ENCODE measurements at regions not wholly inside any gene's neighbourhood (a gene's known extent, or its start where the extent isn't known, plus 50 kb on each side); places are given as distances from the start of the nearest gene placed in this dataset.

- no peak for DNase-seq (ENCODE audit: low read depth)
Measured at GRCh38 chr1:231108516-231109302, 53.1 kb upstream of the TRIM67 start.

DNA sequence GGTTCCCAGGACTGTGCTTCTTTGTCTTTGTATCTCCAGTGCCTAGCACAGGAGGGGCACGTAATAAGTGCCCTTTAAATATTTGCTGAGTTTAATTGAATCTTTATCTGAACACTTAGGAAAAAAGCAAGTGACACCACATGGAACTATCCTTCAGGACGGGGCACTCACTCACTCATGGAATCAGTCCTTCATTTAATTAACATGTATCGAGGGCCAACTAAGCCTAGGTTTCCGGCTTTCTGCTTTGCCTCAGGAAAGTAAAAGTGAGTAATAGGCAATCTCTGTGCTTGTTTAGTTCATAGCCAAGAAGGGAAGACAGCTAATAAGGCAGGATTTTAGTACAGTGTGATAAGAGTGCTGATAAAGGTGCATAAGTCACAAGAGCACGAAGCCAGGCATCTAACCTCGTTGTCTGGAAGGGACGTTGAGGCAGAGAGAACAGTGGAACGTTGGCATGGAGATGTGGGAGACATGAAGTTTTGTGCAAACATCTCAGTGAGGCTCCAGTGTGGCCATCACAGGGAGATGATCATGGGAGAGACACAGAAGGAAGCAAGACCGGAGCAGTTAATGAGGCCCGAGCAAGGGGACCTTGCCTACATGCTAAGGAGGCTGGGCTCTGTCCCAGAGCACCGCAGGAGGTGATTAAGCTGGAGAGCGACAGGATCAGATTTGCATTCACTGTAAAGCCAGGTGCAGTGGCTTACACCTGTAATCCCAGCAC, 54.1 kb upstream of the TRIM67 start:
- no peak for DNase-seq (ENCODE audit: low read depth)

DNA sequence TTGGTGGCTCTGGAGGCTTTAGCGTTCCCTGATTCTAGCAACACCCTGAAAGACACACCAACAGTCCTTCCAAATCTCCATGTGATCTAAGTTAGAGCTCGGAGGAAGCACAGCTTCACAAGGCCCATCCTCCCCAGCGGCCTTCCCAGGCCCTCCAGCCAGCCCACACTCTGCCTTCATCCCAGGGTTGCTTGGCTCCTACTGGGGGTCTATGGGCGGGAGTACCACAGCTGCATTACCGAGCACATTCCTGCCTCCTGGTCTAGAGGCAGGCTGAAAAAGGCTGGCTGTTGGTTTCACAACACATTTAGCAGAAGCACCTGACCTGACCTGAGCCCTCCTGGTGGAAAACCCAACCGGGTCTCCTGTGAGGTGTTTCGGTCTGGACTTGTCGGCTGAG, 54.7 kb upstream of the TRIM67 start:
- DNase-seq (ENCODE audit: low read depth) = no peak

DNA sequence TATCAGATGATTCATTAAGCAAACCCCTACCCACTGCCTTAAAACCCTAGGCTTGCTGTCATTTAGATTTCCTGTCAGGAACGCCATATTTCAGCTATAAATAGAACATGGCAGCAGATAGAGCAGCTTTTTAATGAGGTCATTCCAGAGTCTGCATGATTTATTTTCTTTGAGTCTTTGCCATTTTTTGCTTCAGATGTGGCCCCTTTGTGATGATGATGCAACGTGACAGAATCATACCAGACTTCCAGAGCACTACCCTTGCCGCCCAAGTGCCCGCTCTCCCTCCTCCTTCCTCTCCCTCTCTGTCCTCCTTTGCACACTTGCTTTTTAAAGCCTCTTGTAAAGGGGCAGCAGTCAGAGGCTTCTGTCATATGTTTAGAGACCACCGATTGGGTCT, 55.5 kb upstream of the TRIM67 start:
- DNase-seq (ENCODE audit: low read depth) = no peak

DNA sequence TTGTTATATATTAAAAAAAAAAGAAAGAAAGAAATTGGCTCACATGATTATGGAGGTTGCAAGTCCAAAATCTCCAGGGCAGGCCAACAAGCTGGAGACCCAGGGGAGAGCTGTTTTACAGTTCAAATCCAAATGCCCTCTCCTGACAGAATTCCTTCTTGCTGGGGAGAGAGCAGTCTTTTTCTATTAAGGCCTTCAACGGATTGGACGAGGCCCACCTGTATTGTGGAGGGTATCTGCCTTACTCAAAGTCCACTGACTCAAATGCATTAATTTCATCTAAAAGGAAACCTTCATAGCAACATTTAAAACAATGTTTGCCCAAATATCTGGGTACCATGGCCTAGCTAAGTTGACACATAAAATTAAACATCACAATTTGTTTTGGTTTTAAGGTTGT, 56.9 kb upstream of the TRIM67 start:
- no peak for DNase-seq (ENCODE audit: low read depth)

GRCh38 chr1:231103961-231104360, 57.9 kb upstream of the TRIM67 start:
- no peak for DNase-seq (ENCODE audit: low read depth)

GRCh38 chr1:231099996-231100767, 60.1 kb upstream of the FAM89A start:
- no peak for DNase-seq (ENCODE audit: low read depth)

DNA sequence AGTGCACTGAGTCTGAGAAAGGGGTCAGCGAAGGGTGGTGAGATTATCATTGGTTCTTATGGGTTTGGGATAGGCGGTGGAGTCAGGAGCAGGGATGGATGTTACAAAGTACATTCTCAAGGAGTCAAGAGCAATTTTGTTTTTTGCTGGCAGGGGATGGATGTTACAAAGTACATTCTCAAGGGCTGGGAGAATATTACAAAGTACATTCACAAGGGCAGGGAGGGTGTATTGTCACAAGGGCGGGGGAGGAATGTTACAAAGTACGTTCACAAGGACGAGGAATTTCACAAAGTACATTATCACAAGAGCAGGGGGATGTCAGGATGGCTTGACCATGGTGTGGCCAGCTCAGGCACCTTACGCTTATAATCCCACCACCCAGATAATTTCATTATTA, 59.3 kb upstream of the FAM89A start:
- DNase-seq (ENCODE audit: low read depth) = no peak

DNA sequence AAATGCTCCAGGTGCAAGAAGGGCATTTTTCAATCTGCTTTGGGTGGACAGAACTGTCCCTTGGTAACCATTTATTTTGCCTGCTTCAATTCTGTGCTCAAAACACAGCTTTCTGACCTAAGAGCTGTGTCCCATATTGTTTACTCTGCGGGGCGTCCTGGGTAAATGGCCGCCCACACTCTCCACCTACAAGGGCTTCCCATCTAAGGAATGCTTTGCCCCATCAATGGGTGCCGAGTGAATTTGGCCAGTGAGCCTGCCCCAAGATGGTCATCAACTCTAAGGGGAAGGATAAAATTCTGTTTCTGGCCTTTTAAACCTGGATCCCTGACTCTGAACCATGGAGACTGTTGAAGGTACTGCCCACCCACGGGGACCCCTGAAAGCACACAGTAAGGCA, 55.5 kb upstream of the FAM89A start:
- no peak for DNase-seq (ENCODE audit: low read depth)

DNA sequence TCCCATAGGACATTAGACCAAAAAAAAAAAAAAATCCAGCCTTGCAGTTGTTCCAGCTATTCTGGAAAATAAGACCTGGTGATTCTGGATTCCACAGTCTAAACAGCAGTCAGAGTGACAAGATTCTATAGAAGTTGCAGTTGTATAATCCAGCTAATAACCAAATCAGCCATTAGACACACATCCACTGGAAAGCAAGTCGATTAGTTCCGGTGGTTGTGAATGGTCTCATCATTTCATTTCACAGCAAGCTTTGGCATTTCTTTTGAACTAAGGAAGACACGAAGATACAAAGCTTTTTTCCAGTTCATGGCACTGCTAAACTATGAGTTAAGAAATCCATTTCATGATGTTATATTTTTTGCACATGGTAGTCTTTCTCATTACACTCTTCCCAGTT, 54.4 kb upstream of the FAM89A start:
- no peak for DNase-seq (ENCODE audit: low read depth)

DNA sequence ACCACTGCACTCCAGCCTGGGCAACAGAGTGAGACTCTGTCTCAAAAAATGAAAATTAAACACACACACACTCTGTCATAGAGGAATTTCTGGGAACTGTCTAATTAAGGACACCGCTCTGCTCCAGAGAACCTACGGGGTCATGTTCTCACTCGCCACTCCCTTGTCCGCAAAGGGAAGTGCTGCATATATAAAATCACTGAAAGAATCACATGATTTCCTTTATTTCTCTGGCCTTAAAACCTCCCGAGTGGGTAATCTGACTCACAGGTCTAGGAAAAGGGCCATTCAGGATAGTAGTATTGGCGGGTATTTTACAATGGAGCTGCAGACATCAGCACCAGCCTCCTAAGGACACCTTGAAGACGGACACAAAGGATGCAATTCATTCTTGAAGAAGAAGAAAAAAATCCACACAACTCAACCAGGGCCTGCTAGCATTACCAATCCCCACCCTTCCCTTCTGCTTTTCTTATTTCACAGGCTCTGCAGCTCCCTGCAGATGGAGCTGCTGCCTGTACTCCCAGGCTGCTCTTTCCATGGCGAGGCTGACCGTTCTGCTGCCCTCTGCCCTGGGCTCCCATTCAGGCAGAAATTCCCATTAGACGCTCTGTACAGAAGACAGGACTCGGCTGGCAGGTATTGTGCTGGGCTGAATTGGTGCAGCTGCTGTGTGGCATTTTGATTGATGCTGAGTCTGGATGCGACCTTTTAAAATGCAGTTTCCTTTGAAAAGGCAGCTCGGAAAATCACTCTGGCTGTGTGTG, 53.3 kb upstream of the FAM89A start:
- no peak for DNase-seq (ENCODE audit: low read depth)

GRCh38 chr1:231092380-231092779, 52.3 kb upstream of the FAM89A start:
- DNase-seq (ENCODE audit: low read depth) = no peak

GRCh38 chr1:231091831-231092301, 51.8 kb upstream of the FAM89A start:
- peak; percentile 8 for DNase-seq (ENCODE audit: low read depth)

GRCh38 chr1:231091415-231091814, 51.4 kb upstream of the FAM89A start:
- DNase-seq (ENCODE audit: low read depth) = no peak

All from stimulated activated CD8-positive, alpha-beta memory T cell treated with anti-CD3 and anti-CD28 coated beads, Interleukin-4, amount 100 ng/mL, for 24 hours (primary cell).